Caki2 (cell line): ENCODE measurements at regions not wholly inside any gene's neighbourhood (a gene's known extent, or its start where the extent isn't known, plus 50 kb on each side); places are given as distances from the start of the nearest gene placed in this dataset.
"Not testable (repeated sequence)": the region's sequence is repeated elsewhere in the genome, so short reads cannot be mapped to it uniquely, and the experiment has no call there.

Experiments
- DNase-seq: peaks from one replicate; pipeline ENCODE4 v3.0.0-alpha.2; 2015; ENCODE audit warnings: low read depth
- in situ Hi-C: cut with HindIII; loops from 2 replicates; pipeline ENCODE4 v1.10.0; 2016; ENCODE audit warnings: low sequenced_read_pairs, low pct_unique_long_range_greater_than_20kb, mixed read lengths

DNA sequence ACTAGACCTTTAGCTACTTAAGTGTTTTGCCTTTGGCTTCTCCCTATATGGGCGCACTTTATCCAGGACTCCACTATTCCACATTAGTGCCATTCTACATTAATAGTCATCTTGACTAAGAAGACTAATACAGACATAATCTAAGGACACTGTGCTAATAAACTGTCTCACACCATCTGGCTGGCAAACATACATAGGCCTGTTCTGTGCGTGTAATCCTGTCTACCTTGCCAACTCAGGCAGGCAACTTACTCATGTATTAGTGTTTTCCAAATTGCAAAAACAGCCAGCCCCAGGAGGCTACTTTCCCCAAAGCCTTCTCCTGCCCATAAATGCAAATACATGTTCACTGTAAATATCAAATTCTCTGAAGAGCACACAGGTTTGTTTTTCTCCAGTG lies 587.3 kb downstream of the TMA16 start:
- in situ Hi-C loops, result no loop called here
- DNase-seq, result no peak

DNA sequence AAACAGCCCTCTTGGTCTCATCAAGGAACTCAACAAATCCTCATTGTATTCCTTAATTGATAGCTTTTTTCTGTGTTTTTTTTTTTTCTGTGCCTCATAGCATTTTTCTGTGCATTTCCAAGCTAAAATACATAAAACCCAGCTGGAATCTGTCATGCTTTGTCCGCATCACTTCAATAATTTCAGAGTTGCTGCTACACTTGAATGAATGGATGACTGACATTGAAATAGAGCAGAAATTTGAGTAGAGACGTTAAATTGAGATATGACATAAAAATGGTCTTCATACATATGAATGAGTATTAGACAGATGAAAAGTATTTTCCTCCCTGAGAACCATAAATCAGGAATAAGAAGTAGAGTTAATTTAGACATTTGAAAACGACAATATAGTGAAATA lies 593.2 kb downstream of the TMA16 start:
- in situ Hi-C loops, result no loop called here
- DNase-seq, result no peak

DNA sequence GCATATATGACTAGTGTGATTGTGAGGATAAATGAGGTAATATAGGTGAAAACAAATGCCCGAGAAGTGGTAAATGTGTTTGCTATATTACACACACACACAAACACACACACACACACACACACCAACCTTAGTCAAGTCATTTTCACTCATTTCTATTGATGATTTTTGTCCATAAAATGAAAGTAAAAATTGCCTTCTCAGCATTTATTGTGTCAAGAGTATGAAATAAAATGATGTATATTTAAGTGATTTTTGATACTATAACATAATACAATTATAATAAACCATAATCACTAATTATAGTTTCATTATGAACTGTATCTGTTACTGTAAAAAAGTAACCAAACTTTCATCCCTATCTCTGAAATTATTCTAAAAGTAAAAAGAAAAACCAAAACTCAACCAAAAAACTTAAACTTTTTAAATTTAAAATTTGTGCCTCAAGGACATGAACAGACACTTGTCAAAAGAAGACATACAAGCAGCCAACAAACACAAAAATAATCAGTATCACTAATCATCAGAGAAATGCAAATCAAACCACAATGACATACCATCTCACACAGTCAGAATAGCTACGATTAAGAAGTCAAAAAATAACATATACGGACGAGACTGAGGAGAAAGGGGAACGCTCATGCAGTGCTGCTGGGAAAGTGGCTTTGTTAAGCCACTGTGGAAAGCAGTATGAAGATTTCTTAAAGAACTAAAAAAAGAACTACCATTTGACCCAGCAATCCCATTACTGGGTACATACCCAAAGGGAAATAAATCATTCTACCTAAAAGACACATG lies 601.0 kb downstream of the TMA16 start:
- no peak for DNase-seq
- in situ Hi-C loops, result no loop called here

DNA sequence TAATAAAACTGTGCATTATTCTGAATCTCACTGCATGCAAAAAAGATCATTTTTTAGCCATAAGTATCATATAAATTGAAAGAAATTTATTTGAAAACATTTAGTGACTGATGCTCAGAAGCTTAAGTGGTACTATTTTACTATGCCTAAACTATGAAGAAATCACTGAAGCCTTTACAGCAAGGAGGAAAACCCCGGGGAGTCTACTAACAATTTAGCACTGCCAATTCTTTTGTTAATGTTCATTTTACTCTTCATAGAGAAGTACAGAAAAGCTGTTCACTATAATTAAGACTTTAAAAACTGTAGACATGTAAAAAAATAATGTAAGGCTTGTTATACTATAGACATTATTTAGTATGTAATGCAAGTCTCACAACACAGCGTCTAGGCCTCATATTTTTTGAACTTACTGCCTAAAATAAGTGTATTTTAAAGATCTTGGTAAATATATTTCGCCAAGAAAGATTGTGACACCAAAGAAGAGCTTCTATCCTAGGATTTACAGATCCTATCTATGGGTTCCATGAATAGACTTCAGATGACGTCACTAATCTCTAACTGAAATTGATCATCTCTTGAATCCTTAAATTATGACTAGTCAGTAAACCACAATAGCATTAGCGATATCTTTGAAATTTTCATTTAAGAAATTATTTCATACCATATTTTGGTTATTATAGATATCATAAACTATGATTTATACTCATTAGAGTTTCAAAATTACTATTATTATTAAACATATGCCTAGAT lies 602.5 kb downstream of the TMA16 start:
- in situ Hi-C loops, result no loop called here
- no peak for DNase-seq

DNA sequence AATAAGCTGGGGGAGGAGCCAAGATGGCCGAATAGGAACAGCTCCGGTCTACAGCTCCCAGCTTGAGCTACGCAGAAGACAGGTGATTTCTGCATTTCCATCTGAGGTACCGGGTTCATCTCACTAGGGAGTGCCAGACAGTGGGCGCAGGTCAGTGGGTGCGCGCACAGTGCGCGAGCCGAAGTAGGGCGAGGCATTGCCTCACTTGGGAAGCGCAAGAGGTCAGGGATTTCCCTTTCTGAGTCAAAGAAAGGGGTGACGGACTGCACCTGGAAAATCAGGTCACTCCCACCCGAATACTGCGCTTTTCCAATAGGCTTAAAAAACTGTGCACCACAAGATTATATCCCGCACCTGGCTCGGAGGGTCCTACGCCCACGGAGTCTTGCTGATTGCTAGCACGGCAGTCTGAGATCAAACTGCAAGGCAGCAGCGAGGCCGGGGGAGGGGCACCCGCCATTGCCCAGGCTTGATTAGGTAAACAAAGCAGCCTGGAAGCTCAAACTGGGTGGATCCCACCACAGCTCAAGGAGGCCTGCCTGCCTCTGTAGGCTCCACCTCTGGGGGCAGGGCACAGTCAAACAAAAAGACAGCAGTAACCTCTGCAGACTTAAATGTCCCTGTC lies 606.4 kb downstream of the TMA16 start:
- in situ Hi-C loops, DNase-seq: not testable (repeated sequence)

DNA sequence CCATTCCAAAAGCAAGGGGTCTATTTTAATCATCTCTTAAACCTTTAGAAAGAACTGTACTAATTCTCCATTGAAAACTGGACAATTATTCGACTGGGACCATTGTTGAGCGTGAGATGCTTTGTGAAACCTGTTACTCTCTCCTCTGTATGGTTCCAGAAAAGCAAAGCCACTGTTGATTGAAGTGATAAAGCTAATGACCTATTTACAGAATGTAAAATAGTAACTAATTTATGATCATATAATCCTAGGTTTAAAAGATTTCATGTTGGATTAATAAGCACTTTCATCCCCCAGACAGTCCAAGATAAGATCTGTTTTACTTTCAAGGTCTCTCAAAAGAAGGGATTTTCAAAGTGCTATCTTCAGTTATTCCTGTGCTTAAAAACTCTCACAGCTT lies 614.5 kb downstream of the TMA16 start:
- no peak for DNase-seq
- in situ Hi-C loops, result no loop called here

DNA sequence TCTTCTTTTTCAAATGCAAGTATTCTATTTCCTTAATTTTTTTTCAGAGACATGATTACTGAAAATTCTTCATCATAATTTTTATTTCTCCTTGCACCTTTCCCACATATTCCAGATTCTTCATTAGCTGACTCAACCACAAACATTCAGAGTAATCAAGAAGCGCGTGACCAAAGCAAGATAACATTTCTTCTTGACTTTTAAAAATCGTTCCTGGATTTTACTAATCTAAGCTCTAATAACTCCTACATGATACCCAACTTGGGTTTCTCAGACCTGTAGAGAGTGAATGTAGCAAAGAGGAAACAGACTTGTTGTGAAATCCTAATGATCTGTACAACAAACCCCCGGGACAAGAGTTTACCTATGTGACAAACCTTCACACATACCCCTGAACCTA lies 615.0 kb downstream of the TMA16 start:
- in situ Hi-C loops, result no loop called here
- DNase-seq, result peak; percentile 28

DNA sequence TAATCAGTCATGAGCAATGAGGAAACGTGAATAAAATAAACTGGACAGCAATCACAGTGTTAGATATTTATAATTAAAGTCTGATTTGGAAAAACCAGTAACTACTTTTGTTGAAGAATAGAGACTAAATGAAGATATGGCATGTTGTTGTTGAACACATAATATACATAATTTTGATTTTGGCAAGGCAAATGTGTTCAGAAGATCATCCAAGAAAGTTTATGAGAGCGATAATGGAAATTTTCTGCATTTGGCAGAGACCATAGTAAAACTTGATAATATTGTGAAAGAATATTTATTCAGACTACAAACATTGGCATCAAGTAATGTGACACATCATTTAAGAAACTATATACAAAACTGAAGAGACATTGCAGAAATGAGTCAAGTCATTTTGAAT lies 620.7 kb downstream of the TMA16 start:
- no peak for DNase-seq
- in situ Hi-C loops, result no loop called here

DNA sequence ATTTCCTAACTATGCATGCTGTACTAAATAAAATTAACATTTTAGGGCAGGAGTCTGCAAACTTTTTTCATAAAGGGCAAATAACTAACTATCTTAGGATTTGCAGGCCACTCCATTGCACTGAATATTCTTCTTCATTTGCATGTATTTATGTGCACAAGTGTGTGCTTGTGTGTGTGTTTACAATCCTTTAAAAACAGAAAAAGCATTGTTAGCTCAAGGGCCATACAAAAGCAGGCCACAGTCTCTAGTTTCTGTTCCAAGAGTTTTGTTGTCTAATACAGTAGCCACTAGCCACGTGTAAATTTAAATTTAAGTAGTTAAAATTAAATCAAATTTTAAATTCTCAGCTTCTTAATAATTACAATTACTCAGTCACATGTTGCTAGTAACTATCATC lies 621.8 kb downstream of the TMA16 start:
- no peak for DNase-seq
- in situ Hi-C loops, result no loop called here

DNA sequence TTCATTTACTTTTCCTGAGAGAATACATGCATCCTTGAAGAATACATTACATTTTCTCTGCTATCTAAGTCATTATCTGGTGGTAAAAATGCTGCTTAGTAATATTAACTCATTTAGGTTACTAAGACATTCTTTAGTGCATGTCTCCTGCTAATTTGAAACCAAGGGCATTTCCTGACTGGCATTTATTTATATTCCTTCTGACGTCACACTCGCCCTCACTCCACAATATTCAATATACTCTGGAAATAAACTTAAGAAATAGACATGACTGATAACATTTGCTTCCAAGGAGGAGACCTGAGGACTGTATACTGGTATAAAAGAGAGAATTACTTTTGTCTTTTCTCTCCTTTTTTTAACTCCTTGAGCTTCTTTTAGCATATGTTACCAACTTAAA lies 619.5 kb upstream of the SMIM31 start:
- in situ Hi-C loops, result no loop called here
- no peak for DNase-seq

DNA sequence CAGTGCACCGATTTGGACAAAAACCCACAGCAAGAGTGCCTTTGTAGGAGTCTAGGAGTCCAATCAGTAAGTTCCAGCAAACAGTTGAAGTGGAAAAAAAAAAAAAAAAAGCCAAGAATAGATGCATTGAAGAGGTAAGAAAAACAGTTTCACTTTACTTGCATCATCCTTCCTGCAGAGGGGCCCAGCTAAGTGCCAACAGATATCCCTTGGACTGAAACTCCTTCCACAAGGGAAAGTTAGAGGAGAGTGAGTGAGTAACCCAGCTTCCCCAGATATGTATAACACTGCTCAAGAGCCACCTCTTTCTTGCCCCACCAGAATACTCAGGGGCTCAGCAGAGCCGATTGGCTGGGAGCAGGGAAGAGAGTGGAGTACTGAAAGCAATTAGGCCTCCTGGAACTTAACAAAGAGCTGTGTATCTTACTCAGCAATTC lies 617.7 kb upstream of the SMIM31 start:
- DNase-seq, result peak; percentile 42
- in situ Hi-C loops, result no loop called here

DNA sequence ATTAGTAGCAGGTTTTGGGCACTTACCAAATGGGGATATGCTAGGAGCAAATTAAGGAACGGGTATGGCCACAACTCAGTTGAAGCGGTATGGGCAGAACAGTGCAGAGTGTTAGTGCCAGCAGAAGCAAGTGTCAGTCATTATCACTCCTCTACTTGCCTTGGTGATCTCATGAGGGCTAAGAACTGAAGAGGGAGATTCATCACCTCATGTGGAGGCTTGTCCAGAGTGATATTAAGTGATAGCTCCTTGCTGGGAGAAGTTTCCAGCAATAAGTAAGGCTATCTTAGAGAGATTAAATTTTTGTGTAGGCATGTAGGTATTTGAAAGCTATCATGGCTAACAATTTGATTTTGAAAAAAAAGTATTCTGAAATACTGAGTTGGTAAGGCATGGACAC lies 615.4 kb upstream of the SMIM31 start:
- in situ Hi-C loops, result no loop called here
- no peak for DNase-seq

DNA sequence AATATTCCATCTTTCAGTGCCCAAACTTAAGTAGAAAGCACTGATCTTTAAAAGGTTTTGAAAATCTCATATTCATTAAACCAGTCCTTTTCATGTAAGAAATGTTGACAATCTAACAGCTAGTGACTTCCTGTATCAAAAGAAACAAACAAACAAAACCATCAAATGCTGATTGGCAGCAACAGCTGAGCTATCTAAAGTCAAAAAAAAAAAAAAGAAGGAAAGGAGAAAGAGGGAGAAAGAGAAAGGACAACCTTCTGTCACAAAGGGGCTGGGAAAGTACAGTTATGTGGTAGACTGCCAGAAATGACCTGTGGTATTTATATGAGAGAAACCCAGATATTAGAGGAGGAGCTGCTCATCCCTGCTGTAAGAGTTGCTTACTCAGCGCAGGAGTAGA lies 614.6 kb upstream of the SMIM31 start:
- DNase-seq, result no peak
- in situ Hi-C loops, result no loop called here

DNA sequence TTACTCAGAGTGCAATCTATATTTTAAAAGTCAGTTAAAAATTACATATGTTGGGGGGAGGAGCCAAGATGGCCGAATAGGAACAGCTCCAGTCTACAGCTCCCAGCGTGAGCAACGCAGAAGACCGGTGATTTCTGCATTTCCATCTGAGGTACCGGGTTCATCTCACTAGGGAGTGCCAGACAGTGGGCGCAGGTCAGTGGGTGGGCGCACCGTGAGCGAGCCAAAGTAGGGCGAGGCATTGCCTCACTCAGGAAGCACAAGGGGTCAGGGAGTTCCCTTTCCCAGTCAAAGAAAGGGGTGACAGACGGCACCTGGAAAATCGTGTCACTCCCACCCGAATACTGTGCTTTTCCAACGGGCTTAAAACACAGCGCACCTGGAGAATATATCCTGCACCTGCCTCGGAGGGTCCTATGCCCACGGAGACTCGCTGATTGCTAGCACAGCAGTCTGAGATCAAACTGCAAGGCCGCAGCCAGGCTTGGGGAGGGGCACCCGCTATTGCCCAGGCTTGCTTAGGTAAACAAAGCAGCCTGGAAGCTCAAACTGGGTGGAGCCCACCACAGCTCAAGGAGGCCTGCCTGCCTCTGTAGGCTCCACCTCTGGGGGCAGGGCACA lies 612.1 kb upstream of the SMIM31 start:
- DNase-seq, in situ Hi-C loops: not testable (repeated sequence)

DNA sequence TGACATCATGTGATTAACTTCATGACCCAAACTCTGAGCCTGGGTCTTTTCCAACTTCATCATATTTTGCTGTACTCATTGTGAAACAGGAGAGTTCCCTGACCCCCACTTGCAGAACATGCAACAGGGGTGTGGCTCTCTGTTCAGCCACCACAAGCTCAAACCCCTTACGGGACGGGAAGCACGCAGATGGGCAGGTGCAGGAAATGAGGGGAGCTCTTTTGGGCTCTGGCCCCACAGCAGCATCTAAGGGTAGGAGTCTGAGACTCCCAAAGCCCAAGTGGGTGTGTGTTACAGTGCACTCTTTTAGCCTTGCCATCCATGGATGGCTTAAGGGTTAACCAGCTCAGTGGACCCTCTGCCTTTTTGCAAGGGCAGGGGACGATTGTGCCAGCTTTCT lies 599.5 kb upstream of the SMIM31 start:
- in situ Hi-C loops, result no loop called here
- no peak for DNase-seq

DNA sequence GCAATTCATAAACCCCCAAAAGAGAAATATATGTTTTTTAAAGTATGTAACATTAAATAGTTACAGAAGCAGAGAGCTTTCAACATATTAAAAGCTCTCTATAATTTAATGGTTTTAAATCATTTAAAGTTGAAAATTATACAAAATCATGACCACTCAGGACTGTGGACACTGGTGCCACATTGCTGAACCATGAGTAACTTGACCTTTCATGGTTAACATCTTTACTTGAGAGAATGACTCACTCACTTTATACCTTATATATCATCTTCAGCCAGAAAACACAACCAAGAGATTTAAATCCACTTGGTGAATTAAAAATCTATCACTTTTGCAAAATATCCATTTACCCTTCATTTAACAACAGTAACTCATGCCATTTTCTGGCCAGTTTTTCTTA lies 584.3 kb upstream of the SMIM31 start:
- DNase-seq, result peak; percentile 17
- in situ Hi-C loops, result no loop called here

DNA sequence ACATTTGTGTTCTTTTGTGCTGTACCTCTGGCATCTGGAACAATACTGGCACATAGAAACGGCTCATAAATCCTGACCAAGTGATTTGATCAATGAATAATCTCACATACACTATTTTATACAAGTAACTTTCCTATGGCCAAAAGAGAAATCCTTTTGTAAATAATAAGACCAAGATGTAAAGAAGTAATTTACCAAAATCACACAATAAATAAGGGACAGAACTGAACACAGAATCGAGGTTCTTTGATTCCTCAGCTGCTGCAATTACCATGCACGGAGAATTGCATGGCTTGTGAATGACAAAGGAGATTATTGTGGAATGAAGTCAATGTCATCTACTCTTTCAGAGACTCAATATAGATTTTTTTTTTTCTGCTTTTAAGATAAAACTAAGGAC lies 576.8 kb upstream of the SMIM31 start:
- DNase-seq, result no peak
- in situ Hi-C loops, result no loop called here

DNA sequence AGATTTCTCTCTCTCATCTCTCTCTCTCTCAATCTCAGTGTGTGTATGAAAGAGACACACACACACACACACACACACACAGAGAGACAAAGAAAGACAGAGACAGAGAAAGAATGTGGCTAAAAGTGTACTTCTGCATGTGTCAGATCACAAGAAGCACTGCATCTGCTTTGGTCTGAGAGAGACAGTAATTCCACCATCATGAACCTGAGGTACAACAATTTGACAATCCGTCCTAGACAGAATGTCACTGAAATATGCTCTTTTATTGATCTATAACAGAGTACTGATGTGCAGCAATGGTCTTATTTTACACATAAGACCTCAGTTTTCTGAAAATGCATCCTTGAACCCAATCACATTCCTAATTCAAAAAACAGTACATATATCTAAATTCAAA lies 576.2 kb upstream of the SMIM31 start:
- in situ Hi-C loops, result no loop called here

DNA sequence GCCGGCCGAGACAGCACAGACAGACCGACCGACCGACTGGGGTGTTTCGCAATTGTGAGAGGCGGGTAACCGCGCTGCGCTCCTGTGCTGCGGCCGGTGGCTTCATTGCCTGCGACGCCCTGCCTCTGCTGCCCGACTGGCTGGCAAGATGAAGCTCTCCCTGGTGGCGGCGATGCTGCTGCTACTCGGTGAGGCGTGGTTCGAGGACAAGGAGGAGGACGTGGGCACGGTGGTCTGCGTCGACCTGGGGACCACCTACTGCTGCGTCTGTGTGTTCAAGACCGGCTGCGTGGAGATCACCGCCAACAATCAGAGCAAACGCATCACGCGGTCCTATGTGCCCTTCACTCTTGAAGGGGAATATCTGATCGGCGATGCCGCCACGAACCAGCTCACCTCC lies 565.7 kb upstream of the SMIM31 start:
- no peak for DNase-seq
- in situ Hi-C loops, result no loop called here

More for the DNA sequence above, 576.2 kb upstream of the SMIM31 start:
- DNase-seq, result no peak
